ENCODE measurements at regions not wholly inside any gene's neighbourhood (a gene's known extent, or its start where the extent isn't known, plus 50 kb on each side); places are given as distances from the start of the nearest gene placed in this dataset.

- ATAC-seq (no peak), DNase-seq (ENCODE audit: low read depth, low spot score) (no peak)
- Histone ChIP-seq H3K9me3 (ENCODE audit: control insufficient read depth in 1 of 2, insufficient read depth in 1 of 2, low read depth in 1 of 2, low read length in 2 of 2) (no peaks in the 10 kb centered on the region), H3K79me2 (ENCODE audit: insufficient read depth, low read length) (no peaks in the 10 kb centered on the region), H3K4me2 (ENCODE audit: low read length) (no peak overlapping the region), H3K36me3 (ENCODE audit: control insufficient read depth in 1 of 2, insufficient read depth in 2 of 2, low read length in 2 of 2) (no peaks in the 10 kb centered on the region), H3K27me3 (ENCODE audit: insufficient read depth, low read length) (no peaks in the 10 kb centered on the region), H2AFZ (ENCODE audit: low read depth, low read length, poor library complexity, severe bottlenecking) (no peak overlapping the region), H4K20me1 (ENCODE audit: insufficient read depth) (no peaks in the 10 kb centered on the region), H3K9me2 (ENCODE audit: insufficient read depth) (no peaks in the 10 kb centered on the region), H3K4me1 (ENCODE audit: control insufficient read depth in 1 of 2, insufficient read depth in 2 of 2, low read length in 2 of 2) (no peaks in the 10 kb centered on the region), H3K9ac (ENCODE audit: low read length) (no peak overlapping the region), H3K27ac (ENCODE audit: low read depth, low read length) (no peak overlapping the region), H3K4me3 (replicated peaks in 1 of 2; ENCODE audit: low read depth in 1 of 2, low read length in 2 of 2) (no peak overlapping the region)
- intact Hi-C loops (cut with micrococcal nuclease), result no loop called here
- POLR2A ChIA-PET, result no interaction called here
- RAD21 ChIA-PET (ENCODE audit: low non-redundant PET in 1 of 2, low total read pairs in 2 of 2, uncharacterized antibody in 2 of 2, unreplicated experiment in 2 of 2), result no interaction called here
- BruUV-seq (replicated peaks), result no TSS peak
- CTCF ChIA-PET, result no interaction called here
- TF ChIP-seq POLR2AphosphoS5 (IDR thresholded peaks at IDR 0.05; ENCODE audit: low read depth, low read length), result no peak
- no peak for TF ChIP-seq CEBPB (IDR thresholded peaks at IDR 0.05; ENCODE audit: low read depth)
- TF ChIP-seq POLR2A (IDR thresholded peaks at IDR 0.05; ENCODE audit: borderline replicate concordance, extremely low read depth, insufficient read depth, insufficient read length), result no peak
- TF ChIP-seq EZH2 (IDR thresholded peaks at IDR 0.05), result no peak
- no peak for TF ChIP-seq CBX3 (IDR thresholded peaks at IDR 0.05; ENCODE audit: low read depth)
- TF ChIP-seq ZBTB33 (IDR thresholded peaks at IDR 0.05; ENCODE audit: extremely low read depth, insufficient replicate concordance, low read length), result no peak
- TF ChIP-seq RAD21 (IDR thresholded peaks at IDR 0.05; ENCODE audit: low read depth), result no peak
- TF ChIP-seq ATF3 (IDR thresholded peaks at IDR 0.05), result no peak
- TF ChIP-seq CTCF (IDR thresholded peaks at IDR 0.05 in 2 of 3, conservative IDR thresholded peaks at IDR 0.05 in 1 of 3; ENCODE audit: borderline replicate concordance in 1 of 3, insufficient read depth in 1 of 3, low read depth in 2 of 3, low read length in 2 of 3), result no peak
- TF ChIP-seq ELF1 (IDR thresholded peaks at IDR 0.05; ENCODE audit: borderline replicate concordance, low read depth), result no peak
- TF ChIP-seq REST (IDR thresholded peaks at IDR 0.05; ENCODE audit: low read depth), result no peak
- TF ChIP-seq ZNF274 (IDR thresholded peaks at IDR 0.05; ENCODE audit: low read depth, low read length), result no peak
- no peak for TF ChIP-seq SIN3A (IDR thresholded peaks at IDR 0.05; ENCODE audit: low read depth)
- TF ChIP-seq EGR1 (IDR thresholded peaks at IDR 0.05; ENCODE audit: low read depth), result no peak
- no peak for TF ChIP-seq TCF7L2 (IDR thresholded peaks at IDR 0.05; ENCODE audit: borderline replicate concordance, extremely low read depth, insufficient read depth, insufficient read length)
- no peak for TF ChIP-seq SRF (IDR thresholded peaks at IDR 0.05; ENCODE audit: low read depth)
- no peak for TF ChIP-seq JUND (IDR thresholded peaks at IDR 0.05)
Measured at GRCh38 chr5:88470745-88471144, 202.1 kb upstream of the TMEM161B start.
